Neural progenitor cell (in vitro differentiated cells): ENCODE measurements at regions not wholly inside any gene's neighbourhood (a gene's known extent, or its start where the extent isn't known, plus 50 kb on each side); places are given as distances from the start of the nearest gene placed in this dataset.

Source experiments
- DNase-seq: peaks from one replicate; pipeline ENCODE4 v3.0.0-alpha.2; 2016; ENCODE audit warnings: low spot score
- H2AFZ ChIP-seq: fragments of 200-600 bp; sonication (generic); replicated peaks from 2 replicates; pipeline ENCODE4 v1.6.1; 2016; ENCODE audit warnings: antibody characterized with exemption
- H3F3A ChIP-seq: fragments of 200-600 bp; sonication (generic); 2 replicates; pipeline ENCODE4 v1.6.1; 2016; ENCODE audit warnings: antibody characterized with exemption, low read depth
- H3K27ac ChIP-seq: fragments of 200-600 bp; sonication (generic); 2 replicates; pipeline ENCODE4 v1.5.1; 2016; ENCODE audit warnings: mild to moderate bottlenecking
- H3K27me3 ChIP-seq: fragments of 200-600 bp; sonication (generic); 2 replicates; pipeline ENCODE4 v1.6.1; 2016; ENCODE audit warnings: mild to moderate bottlenecking, moderate library complexity
- H3K36me3 ChIP-seq: fragments of 200-600 bp; sonication (generic); 2 replicates; pipeline ENCODE4 v1.5.1; 2016
- H3K4me1 ChIP-seq: fragments of 200-600 bp; sonication (generic); 2 replicates; pipeline ENCODE4 v1.6.1; 2016; ENCODE audit warnings: mixed run types
- H3K4me2 ChIP-seq: fragments of 200-600 bp; sonication (generic); 2 replicates; pipeline ENCODE4 v1.6.1; 2016
- H3K4me3 ChIP-seq: fragments of 200-600 bp; sonication (generic); 2 replicates; pipeline ENCODE4 v1.5.1; 2016
- H3K79me2 ChIP-seq: fragments of 200-600 bp; sonication (generic); 2 replicates; pipeline ENCODE4 v1.6.1; 2016; ENCODE audit warnings: low read depth
- H3K9ac ChIP-seq: fragments of 200-600 bp; sonication (generic); 2 replicates; pipeline ENCODE4 v1.6.1; 2016
- H3K9me3 ChIP-seq: fragments of 200-600 bp; sonication (generic); 2 replicates; pipeline ENCODE4 v1.5.1; 2016; ENCODE audit warnings: low read depth
- H4K20me1 ChIP-seq: fragments of 200-600 bp; sonication (generic); 2 replicates; pipeline ENCODE4 v1.6.1; 2016; ENCODE audit warnings: low read depth
- H3K27ac Mint-ChIP-seq: 3 replicates; pipeline ENCODE4 v1.8.0; 2021; ENCODE audit warnings: mixed read lengths
- H3K27me3 Mint-ChIP-seq: 2 replicates; pipeline ENCODE4 v1.8.0; 2022; ENCODE audit warnings: low read depth, mild to moderate bottlenecking, inconsistent platforms, moderate library complexity, mixed read lengths; ENCODE audit not compliant: insufficient read depth
- H3K36me3 Mint-ChIP-seq: 3 replicates; pipeline ENCODE4 v1.8.0; 2021; ENCODE audit warnings: mixed read lengths
- H3K4me1 Mint-ChIP-seq: 3 replicates; pipeline ENCODE4 v1.8.0; 2021; ENCODE audit warnings: mixed read lengths
- H3K4me3 Mint-ChIP-seq: 3 replicates; pipeline ENCODE4 v1.8.0; 2021; ENCODE audit warnings: mild to moderate bottlenecking, moderate library complexity, mixed read lengths
- H3K9me3 Mint-ChIP-seq: 3 replicates; pipeline ENCODE4 v1.8.0; 2020; ENCODE audit warnings: mixed read lengths
- CTCF ChIP-seq: fragments of 200-600 bp; sonication (generic); IDR thresholded peaks from 2 replicates; pipeline ENCODE4 v1.5.1; 2017; ENCODE audit warnings: antibody characterized with exemption, mild to moderate bottlenecking
- EZH2 ChIP-seq: fragments of 200-600 bp; sonication (generic); IDR thresholded peaks from 2 replicates; pipeline ENCODE4 v1.6.1; 2017; ENCODE audit warnings: antibody characterized with exemption, mild to moderate bottlenecking, moderate library complexity
- EZH2phosphoT487 ChIP-seq: fragments of 200-600 bp; sonication (generic); IDR thresholded peaks from 2 replicates; pipeline ENCODE4 v1.6.1; 2017; ENCODE audit warnings: antibody characterized with exemption

GRCh38 chr6:40077736-40078135 is 143.5 kb upstream of the MOCS1 start:
- Histone ChIP-seq H3K4me2 (no peak overlapping the region), H3K79me2 (no peaks in the 10 kb centered on the region), H3K36me3 (no peaks in the 10 kb centered on the region), H3K9me3 (no peaks in the 10 kb centered on the region), H3K4me1 (no peaks in the 10 kb centered on the region), H3K4me3 (no peak overlapping the region), H2AFZ (no peak overlapping the region), H3K27ac (no peak overlapping the region), H3K9ac (no peak overlapping the region), H3K27me3 (no peaks in the 10 kb centered on the region), H4K20me1 (no peaks in the 10 kb centered on the region), H3F3A (no peaks in the 10 kb centered on the region)
- no peaks in the 10 kb centered on the region for H3K36me3 Mint-ChIP-seq
- TF ChIP-seq EZH2 (no peak), CTCF (no peak), EZH2phosphoT487 (no peak)
- no peak overlapping the region for H3K27ac Mint-ChIP-seq
- no peak overlapping the region for H3K4me3 Mint-ChIP-seq
- peaks cover 16% of the 10 kb centered on the region for H3K4me1 Mint-ChIP-seq
- H3K9me3 Mint-ChIP-seq: no peaks in the 10 kb centered on the region
- H3K27me3 Mint-ChIP-seq: no peaks in the 10 kb centered on the region
- DNase-seq: no peak

- H2AFZ ChIP-seq: no peak overlapping the region
- H3K36me3 ChIP-seq: no peaks in the 10 kb centered on the region
- H4K20me1 ChIP-seq: no peaks in the 10 kb centered on the region
- no peaks in the 10 kb centered on the region for H3K9me3 ChIP-seq
- Mint-ChIP-seq H3K9me3 (no peaks in the 10 kb centered on the region), H3K4me3 (no peak overlapping the region), H3K27me3 (no peaks in the 10 kb centered on the region), H3K4me1 (peaks cover 16% of the 10 kb centered on the region), H3K36me3 (no peaks in the 10 kb centered on the region), H3K27ac (no peak overlapping the region)
- no peak for DNase-seq
- no peak overlapping the region for H3K4me3 ChIP-seq
- no peak overlapping the region for H3K27ac ChIP-seq
- no peak overlapping the region for H3K9ac ChIP-seq
- H3F3A ChIP-seq: no peaks in the 10 kb centered on the region
- H3K79me2 ChIP-seq: no peaks in the 10 kb centered on the region
- H3K27me3 ChIP-seq: no peaks in the 10 kb centered on the region
- H3K4me1 ChIP-seq: no peaks in the 10 kb centered on the region
- TF ChIP-seq EZH2phosphoT487 (no peak), CTCF (no peak), EZH2 (no peak)
- no peak overlapping the region for H3K4me2 ChIP-seq
These were observed 143.1 kb upstream of the MOCS1 start for GRCh38 chr6:40077315-40077714.

- Mint-ChIP-seq H3K27ac (no peak overlapping the region), H3K9me3 (no peaks in the 10 kb centered on the region), H3K4me1 (peaks cover 16% of the 10 kb centered on the region), H3K4me3 (no peak overlapping the region), H3K27me3 (peaks cover 3% of the 10 kb centered on the region), H3K36me3 (no peaks in the 10 kb centered on the region)
- DNase-seq: no peak
- no peaks in the 10 kb centered on the region for H3K4me1 ChIP-seq
- H2AFZ ChIP-seq: no peak overlapping the region
- H3K9me3 ChIP-seq: no peaks in the 10 kb centered on the region
- no peaks in the 10 kb centered on the region for H3K27me3 ChIP-seq
- no peaks in the 10 kb centered on the region for H3K36me3 ChIP-seq
- H3K4me2 ChIP-seq: no peak overlapping the region
- H3K4me3 ChIP-seq: no peak overlapping the region
- H3K9ac ChIP-seq: no peak overlapping the region
- no peaks in the 10 kb centered on the region for H3K79me2 ChIP-seq
- H3F3A ChIP-seq: no peaks in the 10 kb centered on the region
- no peak for TF ChIP-seq EZH2phosphoT487
- no peak for TF ChIP-seq CTCF
- no peak for TF ChIP-seq EZH2
- H4K20me1 ChIP-seq: no peaks in the 10 kb centered on the region
- no peak overlapping the region for H3K27ac ChIP-seq
These were observed 140.9 kb upstream of the MOCS1 start for GRCh38 chr6:40075056-40075590.
